SK-MEL-5 (cell line): ENCODE measurements at regions not wholly inside any gene's neighbourhood (a gene's known extent, or its start where the extent isn't known, plus 50 kb on each side); places are given as distances from the start of the nearest gene placed in this dataset.

Experiments
- DNase-seq: peaks from one replicate; pipeline ENCODE4 v3.0.0-alpha.2; 2016; ENCODE audit warnings: low read depth, low spot score
- in situ Hi-C: cut with HindIII; loops from 2 replicates; pipeline ENCODE4 v1.10.0; 2016; ENCODE audit warnings: low sequenced_read_pairs, high pct_unique_total_duplicates, low pct_unique_long_range_greater_than_20kb

GRCh38 chr11:134515081-134515960 is 103.3 kb upstream of the B3GAT1 start:
- in situ Hi-C loops = no loop called here

GRCh38 chr11:134514354-134514951 is 102.4 kb upstream of the B3GAT1 start:
- in situ Hi-C loops = no loop called here
- DNase-seq = no peak

More at GRCh38 chr11:134515081-134515960, 103.3 kb upstream of the B3GAT1 start:
- DNase-seq = no peak

- in situ Hi-C loops = no loop called here
- DNase-seq = no peak
Observed at GRCh38 chr11:134513585-134514120, 101.6 kb upstream of the B3GAT1 start.

GRCh38 chr11:134512571-134513538 is 100.8 kb upstream of the B3GAT1 start:
- in situ Hi-C loops = no loop called here
- DNase-seq = no peak

- no peak for DNase-seq
- in situ Hi-C loops = no loop called here
Observed at GRCh38 chr11:134512061-134512460, 100.0 kb upstream of the B3GAT1 start.

GRCh38 chr11:134511255-134511654 is 99.2 kb upstream of the B3GAT1 start:
- in situ Hi-C loops = no loop called here
- no peak for DNase-seq

- no peak for DNase-seq
- in situ Hi-C loops = no loop called here
Observed at GRCh38 chr11:134510233-134511040, 98.4 kb upstream of the B3GAT1 start.

GRCh38 chr11:134509381-134510232 is 97.6 kb upstream of the B3GAT1 start:
- in situ Hi-C loops = no loop called here

GRCh38 chr11:134508219-134508990 is 96.4 kb upstream of the B3GAT1 start:
- no peak for DNase-seq
- in situ Hi-C loops = no loop called here

More at GRCh38 chr11:134509381-134510232, 97.6 kb upstream of the B3GAT1 start:
- no peak for DNase-seq

- no peak for DNase-seq
- in situ Hi-C loops = no loop called here
Observed at GRCh38 chr11:134506046-134506445, 94.0 kb upstream of the B3GAT1 start.

- in situ Hi-C loops = no loop called here
- DNase-seq = no peak
Observed at GRCh38 chr11:134505125-134505524, 93.1 kb upstream of the B3GAT1 start.

- in situ Hi-C loops = no loop called here
- DNase-seq = peak; percentile 90
Observed at GRCh38 chr11:134504146-134504905, 92.3 kb upstream of the B3GAT1 start.

GRCh38 chr11:134503596-134503995 is 91.6 kb upstream of the B3GAT1 start:
- DNase-seq = no peak
- in situ Hi-C loops = no loop called here

GRCh38 chr11:134503100-134503499 is 91.1 kb upstream of the B3GAT1 start:
- in situ Hi-C loops = no loop called here
- DNase-seq = no peak

GRCh38 chr11:134502153-134502550 is 90.1 kb upstream of the B3GAT1 start:
- in situ Hi-C loops = no loop called here
- no peak for DNase-seq
